ENCODE measurements at regions not wholly inside any gene's neighbourhood (a gene's known extent, or its start where the extent isn't known, plus 50 kb on each side); places are given as distances from the start of the nearest gene placed in this dataset.
A peak's percentile ranks its signal among the peaks of the same experiment; 100 is the strongest.

DNA sequence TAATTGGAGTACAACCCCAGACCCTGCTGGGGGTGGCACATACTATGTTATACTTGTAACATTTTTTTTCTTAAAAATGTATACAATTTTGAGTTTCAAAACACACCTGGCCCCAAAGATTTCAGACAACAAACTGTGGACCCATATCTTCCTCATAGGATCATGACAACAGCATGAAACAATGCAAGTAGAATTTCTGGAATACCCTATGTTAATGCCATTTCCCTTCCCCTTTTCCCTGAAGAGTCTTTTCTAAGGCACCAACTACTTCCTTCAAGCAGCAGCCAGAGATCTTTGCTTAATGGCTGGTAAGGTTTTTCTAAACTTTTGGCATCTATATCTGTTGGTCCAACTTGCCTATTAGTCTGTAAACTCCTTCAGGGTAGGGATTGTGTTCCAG, 99.9 kb upstream of the SERBP1 start:
- intact Hi-C loops (cut with DNase I): loop anchor here (5.0 to 10.0 kb wide), 8 partner anchors 155 to 795 kb away; partner anchors contain the start of genes GADD45A (in 6 of the 10) and GNG12 (in 5 of the 10)
- TF ChIP-seq POLR2A (IDR thresholded peaks at IDR 0.05): no peak
- TF ChIP-seq, protein P1, sequence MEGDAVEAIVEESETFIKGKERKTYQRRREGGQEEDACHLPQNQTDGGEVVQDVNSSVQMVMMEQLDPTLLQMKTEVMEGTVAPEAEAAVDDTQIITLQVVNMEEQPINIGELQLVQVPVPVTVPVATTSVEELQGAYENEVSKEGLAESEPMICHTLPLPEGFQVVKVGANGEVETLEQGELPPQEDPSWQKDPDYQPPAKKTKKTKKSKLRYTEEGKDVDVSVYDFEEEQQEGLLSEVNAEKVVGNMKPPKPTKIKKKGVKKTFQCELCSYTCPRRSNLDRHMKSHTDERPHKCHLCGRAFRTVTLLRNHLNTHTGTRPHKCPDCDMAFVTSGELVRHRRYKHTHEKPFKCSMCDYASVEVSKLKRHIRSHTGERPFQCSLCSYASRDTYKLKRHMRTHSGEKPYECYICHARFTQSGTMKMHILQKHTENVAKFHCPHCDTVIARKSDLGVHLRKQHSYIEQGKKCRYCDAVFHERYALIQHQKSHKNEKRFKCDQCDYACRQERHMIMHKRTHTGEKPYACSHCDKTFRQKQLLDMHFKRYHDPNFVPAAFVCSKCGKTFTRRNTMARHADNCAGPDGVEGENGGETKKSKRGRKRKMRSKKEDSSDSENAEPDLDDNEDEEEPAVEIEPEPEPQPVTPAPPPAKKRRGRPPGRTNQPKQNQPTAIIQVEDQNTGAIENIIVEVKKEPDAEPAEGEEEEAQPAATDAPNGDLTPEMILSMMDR (IDR thresholded peaks at IDR 0.05): no peak
- no peak for ATAC-seq

GRCh38 chr1:67532452-67533216, 102.4 kb upstream of the SERBP1 start:
- H3K27me3 ChIP-seq: no peaks in the 10 kb centered on the region
- no peaks in the 10 kb centered on the region for H3K36me3 ChIP-seq
- peak; percentile 57 to 78 (median 71) for ATAC-seq
- H3K4me1 ChIP-seq: peaks cover 0 to 18% (median 4%) of the 10 kb centered on the region in 12 donors
- DNase-seq: peak in 4 of 5 donors; percentile 22 to 43 (median 37)
- 70 to 77% (median 73%) methylated on average over 7 of the region's 7 CpGs for WGBS, 4 donors
- intact Hi-C loops (cut with DNase I): loop anchor here (1.0 to 10.0 kb wide), 12 partner anchors 152 to 792 kb away; partner anchors contain the start of genes GADD45A (in 6 of the 10) and GNG12 (in 5 of the 10)
- H3K9me3 ChIP-seq: no peaks in the 10 kb centered on the region
- H3K4me3 ChIP-seq: no peak overlapping the region
- no peak for TF ChIP-seq POLR2A (IDR thresholded peaks at IDR 0.05)
- TF ChIP-seq, protein P1 (IDR thresholded peaks at IDR 0.05): peak; percentile 63 to 82 (median 72)
- H3K27ac ChIP-seq: no peak overlapping the region

More for the DNA sequence above, 99.9 kb upstream of the SERBP1 start:
- peaks cover 0 to under 1% (median 0%) of the 10 kb centered on the region in 12 donors for H3K4me1 ChIP-seq
- no peak for DNase-seq
- no peaks in the 10 kb centered on the region for H3K9me3 ChIP-seq
- H3K4me3 ChIP-seq: no peak overlapping the region
- no peak overlapping the region for H3K27ac ChIP-seq
- no peaks in the 10 kb centered on the region for H3K36me3 ChIP-seq
- H3K27me3 ChIP-seq: no peaks in the 10 kb centered on the region

GRCh38 chr1:67534627-67535065, 104.4 kb upstream of the SERBP1 start:
- H3K9me3 ChIP-seq: no peaks in the 10 kb centered on the region
- WGBS, 4 donors: 81 to 89% (median 86%) methylated on average over 2 of the region's 2 CpGs
- DNase-seq (no peak), ATAC-seq (no peak)
- intact Hi-C loops (cut with DNase I): loop anchor here (1.0 to 10.0 kb wide), 11 partner anchors 150 to 790 kb away; partner anchors contain the start of genes GADD45A (in 6 of the 10) and GNG12 (in 5 of the 10)
- TF ChIP-seq, protein P1 (IDR thresholded peaks at IDR 0.05): no peak
- no peak for TF ChIP-seq POLR2A (IDR thresholded peaks at IDR 0.05)
- no peaks in the 10 kb centered on the region for H3K36me3 ChIP-seq
- H3K27me3 ChIP-seq: no peaks in the 10 kb centered on the region
- peaks cover 0 to 22% (median 5%) of the 10 kb centered on the region in 12 donors for H3K4me1 ChIP-seq
- H3K4me3 ChIP-seq: no peak overlapping the region
- H3K27ac ChIP-seq: no peak overlapping the region

DNA sequence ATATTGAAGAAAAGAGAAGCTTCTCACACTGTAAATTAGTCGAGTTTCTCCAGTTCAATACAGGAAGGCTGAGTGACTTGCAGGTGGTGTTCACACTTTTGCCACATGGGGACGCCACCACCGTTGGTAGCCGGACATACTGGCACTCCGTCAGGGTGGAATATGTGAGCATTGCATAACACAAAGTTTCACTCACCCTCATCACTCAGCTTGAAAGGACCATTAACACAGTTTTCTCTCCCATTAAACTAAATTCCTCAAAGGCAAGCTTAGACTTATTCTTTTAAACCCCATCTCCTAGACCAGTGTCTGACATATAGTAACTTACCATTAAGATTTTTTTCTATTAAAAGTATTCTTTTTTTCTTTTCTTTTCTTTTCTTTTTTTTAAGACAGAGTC, 105.3 kb upstream of the SERBP1 start:
- DNase-seq (peak; percentile 64 to 80 (median 72)), ATAC-seq (peak; percentile 63 to 89 (median 87))
- WGBS, 4 donors: 5 to 7% (median 6%) methylated on average over 5 of the region's 5 CpGs
- Histone ChIP-seq H3K9me3 (no peaks in the 10 kb centered on the region), H3K36me3 (no peaks in the 10 kb centered on the region), H3K4me1 (peaks cover 0 to 22% (median 5%) of the 10 kb centered on the region in 12 donors), H3K27me3 (no peaks in the 10 kb centered on the region), H3K4me3 (no peak overlapping the region), H3K27ac (no peak overlapping the region)
- TF ChIP-seq, protein P1 (IDR thresholded peaks at IDR 0.05): peak; percentile 69 to 93 (median 88)
- no peak for TF ChIP-seq POLR2A (IDR thresholded peaks at IDR 0.05)
- intact Hi-C loops (cut with DNase I): loop anchor here (1.0 to 10.0 kb wide), 9 partner anchors 149 to 789 kb away; partner anchors contain the start of genes GADD45A (in 5 of the 10) and GNG12 (in 4 of the 10)

Measured in heart left ventricle (tissue), 16 donors.